Body of pancreas (tissue), 4 donors: ENCODE measurements at regions not wholly inside any gene's neighbourhood (a gene's known extent, or its start where the extent isn't known, plus 50 kb on each side); places are given as distances from the start of the nearest gene placed in this dataset.

Source experiments
- CTCF ChIP-seq, 7 experiments: fragments of 450-650 bp in 4 of 7; fragments of 200-600 bp in 3 of 7; sonication (generic) in 3 of 7; IDR thresholded peaks; one replicate each; pipeline ENCODE4 v1.5.1; 2016 to 2019; ENCODE audit warnings: antibody characterized with exemption in 7 of 7
- POLR2A ChIP-seq, 3 donors: fragments of 450-650 bp; IDR thresholded peaks; one replicate each; pipeline ENCODE4 v1.6.1; 2016; ENCODE audit warnings: antibody characterized with exemption in 3 of 3, mild to moderate bottlenecking in 2 of 3

DNA sequence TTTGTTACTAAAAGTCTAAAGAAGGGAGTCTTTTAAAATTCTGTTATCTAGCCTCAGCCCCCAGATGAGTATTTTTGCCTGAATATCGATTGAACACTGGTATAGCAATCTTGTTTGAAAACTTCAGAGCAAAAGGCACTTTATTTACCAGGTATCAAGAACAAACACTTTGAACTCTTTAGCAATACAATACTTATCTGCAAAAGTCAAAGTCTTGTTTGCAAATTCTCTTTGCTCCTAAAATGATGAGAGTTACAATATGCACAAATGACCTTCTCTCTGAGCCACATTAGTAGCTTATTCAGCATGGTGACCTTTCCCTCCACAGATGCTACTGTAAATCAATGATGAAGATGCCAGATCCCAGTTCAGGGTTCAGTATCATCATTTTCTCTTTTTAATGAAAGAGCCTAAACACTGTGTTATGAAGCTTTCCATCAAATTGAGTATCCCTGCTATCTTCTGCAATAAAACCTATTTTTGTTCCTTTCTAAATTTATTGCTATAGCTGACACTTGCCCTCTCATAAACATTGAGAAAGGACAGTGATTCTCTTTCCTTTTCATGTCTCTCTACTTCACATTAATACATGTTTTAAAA lies 752.7 kb upstream of the MGAT4C start:
- TF ChIP-seq CTCF (IDR thresholded peaks at IDR 0.05) (no peak), POLR2A (IDR thresholded peaks at IDR 0.05) (no peak)
